ENCODE measurements at regions not wholly inside any gene's neighbourhood (a gene's known extent, or its start where the extent isn't known, plus 50 kb on each side); places are given as distances from the start of the nearest gene placed in this dataset.

DNA sequence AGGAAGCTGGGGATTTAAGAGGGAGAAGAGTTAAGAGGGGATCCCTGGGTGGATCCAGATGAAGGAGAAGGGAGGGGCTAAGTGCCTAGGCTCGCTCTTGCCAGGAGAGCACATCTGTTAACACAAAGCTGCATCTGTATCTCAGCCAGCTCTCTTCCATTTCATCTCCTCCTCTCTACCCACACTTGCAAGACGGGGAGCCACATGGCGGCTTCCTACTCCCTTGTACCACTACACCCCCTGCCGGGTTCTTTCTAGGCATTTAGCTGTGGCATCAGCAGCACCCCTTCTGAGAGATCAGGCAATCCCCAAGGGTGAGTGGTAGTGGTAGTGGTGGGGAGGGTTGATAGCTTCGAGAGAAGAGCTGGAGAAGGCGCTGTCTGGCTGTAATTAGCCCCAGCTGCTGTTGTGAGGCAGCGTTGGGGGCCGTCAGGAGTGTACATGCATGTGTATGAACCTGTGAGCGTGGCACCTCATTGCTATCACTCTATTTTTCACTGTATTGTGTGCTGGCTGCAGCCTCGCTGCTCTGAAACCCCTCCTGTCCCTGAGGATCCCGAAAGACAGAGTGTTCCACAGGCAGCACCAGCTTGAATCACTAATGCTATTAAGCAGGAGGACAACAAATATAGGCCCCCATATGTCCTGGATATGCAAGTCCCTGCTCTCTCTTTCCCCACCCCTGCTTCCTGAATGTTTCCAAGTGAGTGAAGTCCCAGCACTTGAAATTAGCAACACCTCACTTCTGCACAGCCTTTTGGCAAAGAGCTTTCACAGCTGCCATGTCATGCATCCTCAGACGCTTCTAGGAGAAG lies 73.7 kb downstream of the RTL9 start:
- no peak for ATAC-seq

DNA sequence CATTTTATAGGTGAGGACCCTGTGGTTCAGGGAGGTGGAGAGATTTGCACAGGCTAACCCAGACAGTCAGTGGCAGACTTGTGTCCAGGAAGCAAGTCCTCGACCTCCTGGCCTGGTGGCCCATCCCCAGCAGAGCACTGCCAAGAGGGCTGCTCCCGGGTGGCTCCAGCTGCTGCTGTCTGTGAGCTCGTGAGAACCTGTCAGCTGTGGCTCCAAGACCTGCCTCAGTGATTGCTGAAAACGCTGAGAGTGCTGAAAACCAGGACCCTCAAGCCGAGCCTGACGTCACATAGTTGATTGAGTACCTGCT lies 74.2 kb downstream of the RTL9 start:
- ATAC-seq = no peak

GRCh38 chrX:110435196-110435595 lies 76.5 kb downstream of the RTL9 start:
- no peak for ATAC-seq

GRCh38 chrX:110436523-110436922 lies 77.9 kb downstream of the RTL9 start:
- ATAC-seq = no peak

DNA sequence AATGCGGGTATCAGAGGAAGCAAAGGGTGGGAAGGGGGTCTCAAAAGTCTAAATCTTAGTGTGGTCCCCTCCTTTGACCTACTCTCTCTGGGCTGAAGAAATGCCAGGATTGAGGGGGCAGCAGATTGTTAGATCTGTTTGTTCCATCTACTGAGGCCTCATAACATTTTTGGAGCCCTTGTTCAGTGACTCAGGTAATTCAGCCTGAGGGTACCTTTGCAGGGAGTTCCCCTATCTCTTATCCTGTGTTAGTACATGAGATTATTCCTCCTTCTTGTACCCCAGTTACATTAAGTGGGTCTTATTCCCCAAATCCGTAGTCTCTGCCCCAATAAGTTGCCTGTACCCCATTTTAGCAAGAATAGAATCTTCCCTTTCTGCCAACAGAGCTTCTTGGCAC lies 79.0 kb downstream of the RTL9 start:
- ATAC-seq = no peak

GRCh38 chrX:110440016-110440805 lies 81.6 kb downstream of the RTL9 start:
- ATAC-seq = no peak

DNA sequence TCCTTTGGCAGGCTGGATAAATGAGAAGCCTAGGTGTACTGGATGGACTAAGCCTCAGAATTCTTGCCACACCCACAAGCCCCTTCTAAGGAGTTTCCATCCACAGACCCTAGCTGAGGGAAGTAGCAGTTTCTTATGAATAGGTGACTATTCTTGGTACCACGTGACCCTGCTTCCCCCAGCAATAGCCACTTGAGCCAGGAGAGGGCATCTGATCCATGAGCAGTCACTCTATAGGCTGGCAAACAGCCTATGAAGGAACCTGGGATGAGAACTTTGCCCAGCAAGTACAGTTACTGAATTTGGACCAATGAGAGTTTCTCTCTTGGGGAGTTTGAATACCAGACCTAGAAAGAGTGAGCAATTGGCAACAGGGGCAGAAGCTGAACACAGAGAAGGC lies 84.0 kb downstream of the RTL9 start:
- peak; percentile 60 for ATAC-seq

GRCh38 chrX:110444996-110445395 lies 86.3 kb downstream of the RTL9 start:
- ATAC-seq = peak; percentile 63

DNA sequence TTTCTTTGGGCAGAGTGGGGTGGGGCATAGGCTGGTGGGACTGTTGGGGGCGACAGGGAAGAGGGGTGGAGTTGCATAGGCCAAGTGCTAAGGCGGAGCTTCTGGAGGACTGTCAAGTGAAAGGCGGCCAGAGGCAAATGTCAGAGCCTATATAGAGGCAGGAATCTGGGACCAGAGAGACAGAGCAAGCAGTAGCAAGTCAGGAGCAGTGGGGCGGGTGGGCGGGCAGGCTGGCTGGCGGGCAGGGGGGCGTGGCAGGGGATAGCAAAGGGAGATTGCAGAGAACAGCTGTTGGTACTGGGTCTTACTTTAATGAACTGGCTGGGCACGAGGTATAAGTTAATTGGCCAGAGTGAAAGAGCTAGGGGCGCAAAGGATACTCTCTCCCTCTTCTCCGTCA lies 89.8 kb downstream of the RTL9 start:
- no peak for ATAC-seq

- ATAC-seq = no peak
These were observed 90.7 kb downstream of the RTL9 start for GRCh38 chrX:110449312-110449711.

DNA sequence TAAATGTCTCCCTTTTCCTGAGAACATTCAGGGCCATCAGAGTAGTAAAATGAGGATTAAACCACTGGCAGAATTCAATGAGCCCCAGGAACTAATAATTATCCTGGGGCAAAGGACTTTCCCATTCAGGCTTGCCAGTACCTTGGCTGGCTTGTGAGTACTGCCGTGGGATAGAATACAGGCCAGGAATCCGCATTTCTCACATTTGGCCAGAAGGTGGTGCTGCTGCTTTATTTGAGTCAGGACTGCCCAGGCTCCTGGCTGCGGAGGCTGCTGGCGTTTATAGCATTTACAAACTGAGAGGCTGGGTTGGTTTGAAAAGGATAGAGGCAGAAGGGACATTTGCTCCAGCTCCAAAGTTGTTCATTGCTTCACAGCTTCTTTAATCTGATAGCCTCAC lies 91.4 kb downstream of the RTL9 start:
- ATAC-seq = peak; percentile 89

DNA sequence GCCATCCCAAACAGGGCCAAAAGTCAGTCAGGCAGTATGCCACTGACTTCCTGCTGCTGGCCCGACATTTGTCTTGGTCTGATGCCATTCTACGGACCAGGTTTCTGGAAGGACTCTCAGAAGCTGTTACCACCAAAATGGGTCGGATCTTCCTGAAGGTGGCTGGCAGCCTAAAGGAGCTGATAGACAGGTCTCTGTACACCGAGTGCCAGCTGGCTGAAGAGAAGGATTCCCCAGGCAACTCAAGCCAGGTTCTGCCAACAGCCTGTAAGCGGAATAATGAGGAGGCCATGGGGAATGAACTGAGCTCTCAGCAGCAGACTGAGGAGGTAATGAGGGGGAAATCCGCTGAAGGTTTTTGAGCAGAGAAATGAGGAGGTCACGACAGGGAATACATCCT lies 95.7 kb downstream of the RTL9 start:
- no peak for ATAC-seq

DNA sequence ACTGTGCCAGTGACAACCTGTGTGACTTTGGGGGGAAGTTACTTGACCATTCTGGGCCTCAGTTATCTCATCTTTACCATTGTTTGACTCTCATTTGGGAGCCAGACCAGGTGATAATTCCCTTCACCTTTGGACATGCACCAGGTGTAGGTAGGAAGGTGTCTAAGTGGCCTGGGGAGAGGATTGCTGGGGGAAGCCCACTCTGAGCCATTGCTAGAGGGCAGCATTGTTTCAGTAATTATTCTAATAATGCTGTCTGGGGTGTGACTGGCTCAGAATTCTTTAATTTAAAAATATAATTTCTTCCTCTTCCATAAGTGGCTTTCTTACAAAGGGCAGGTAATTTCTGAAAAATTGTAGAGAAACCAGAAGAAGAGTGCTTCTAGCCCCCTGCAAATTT lies 104.3 kb downstream of the RTL9 start:
- no peak for ATAC-seq

- ATAC-seq = no peak
These were observed 108.1 kb downstream of the RTL9 start for GRCh38 chrX:110466790-110467189.

DNA sequence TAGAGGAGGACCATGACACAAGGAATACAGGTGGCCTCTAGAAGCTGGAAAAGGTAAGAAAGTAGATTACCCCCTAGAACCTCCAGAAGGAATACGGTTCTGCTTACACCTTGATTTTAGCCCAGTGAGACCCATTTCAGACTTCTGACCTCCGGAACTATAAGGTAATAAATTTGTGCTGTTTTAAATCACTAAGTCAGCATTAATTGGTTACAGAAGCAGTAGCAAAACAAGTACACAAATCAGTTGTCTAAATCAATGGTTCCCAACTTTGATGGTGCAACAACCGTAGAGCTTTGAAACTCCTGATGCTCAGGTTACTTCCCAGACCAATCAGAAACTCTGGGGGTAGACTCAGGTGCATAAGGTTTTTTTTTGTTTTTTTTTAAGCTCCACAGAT lies 113.6 kb downstream of the RTL9 start:
- no peak for ATAC-seq

- no peak for ATAC-seq
These were observed 119.1 kb downstream of the RTL9 start for GRCh38 chrX:110477593-110478228.

GRCh38 chrX:110491846-110492620 lies 133.4 kb downstream of the RTL9 start:
- ATAC-seq = no peak

GRCh38 chrX:110504947-110505346 lies 146.3 kb downstream of the RTL9 start:
- ATAC-seq = no peak

DNA sequence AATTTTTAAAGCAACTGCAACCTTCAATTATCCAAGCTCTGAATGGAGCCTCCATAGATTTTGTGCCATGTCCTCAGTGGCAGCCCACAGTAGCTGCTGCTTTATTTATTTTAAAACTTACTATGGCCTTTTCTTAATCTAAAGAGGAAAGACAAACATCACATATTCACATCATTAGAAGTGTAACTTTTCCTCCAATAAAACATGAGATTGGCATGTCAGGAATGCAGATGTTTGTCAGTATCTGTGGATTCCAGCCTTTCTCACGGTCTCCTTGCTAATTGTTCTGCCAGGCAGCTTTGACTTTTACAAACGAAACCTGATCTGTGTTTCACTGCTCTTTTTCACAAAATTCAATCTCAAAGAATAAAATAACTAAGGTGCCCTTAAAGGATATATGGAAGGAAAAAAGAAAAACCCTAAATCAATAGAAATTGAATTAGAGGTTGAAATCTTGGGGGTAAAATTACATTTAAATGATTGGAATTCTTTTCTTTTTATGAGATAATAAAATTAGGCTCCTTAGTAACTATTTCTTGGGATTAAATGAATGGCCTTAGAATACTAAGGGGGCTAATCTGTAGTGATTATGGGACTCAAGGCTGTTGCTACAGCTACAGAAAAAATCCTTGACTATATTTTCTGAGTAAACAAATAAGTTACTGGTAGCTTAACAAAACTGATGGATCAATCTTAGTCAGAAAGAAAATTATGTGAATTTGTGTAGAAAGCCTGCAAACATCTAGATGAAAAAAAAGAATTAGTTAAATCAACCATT lies 151.3 kb downstream of the RTL9 start:
- no peak for ATAC-seq

- no peak for ATAC-seq
These were observed 152.6 kb downstream of the RTL9 start for GRCh38 chrX:110511238-110511637.

DNA sequence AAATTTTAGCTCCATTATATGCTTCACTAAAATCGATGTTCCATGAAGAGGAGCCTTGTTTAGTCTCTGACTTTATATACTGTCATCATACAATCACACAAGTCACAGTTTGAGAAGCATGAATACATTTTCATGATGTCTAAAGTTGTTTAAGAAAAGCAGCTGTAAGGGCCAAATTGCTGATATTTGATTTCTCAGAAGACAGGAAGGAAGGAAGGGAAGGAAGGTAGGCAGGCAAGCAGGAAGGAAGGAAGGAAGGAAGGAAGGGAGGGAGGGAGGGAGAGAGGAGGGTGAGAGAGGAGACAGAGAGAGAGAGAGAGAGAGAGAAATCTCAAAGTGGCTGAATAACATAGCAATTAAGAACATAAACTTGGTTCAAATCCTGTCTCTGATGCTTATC lies 153.7 kb downstream of the RTL9 start:
- no peak for ATAC-seq

GRCh38 chrX:110514509-110514908 lies 155.9 kb downstream of the RTL9 start:
- ATAC-seq = no peak

All from esophagus mucosa (tissue), 1 donor.